H9 (cell line): ENCODE measurements at regions not wholly inside any gene's neighbourhood (a gene's known extent, or its start where the extent isn't known, plus 50 kb on each side); places are given as distances from the start of the nearest gene placed in this dataset.

Experiments
- DNase-seq: peaks from one replicate; pipeline ENCODE4 v3.0.0-alpha.2; 2017
- H2AFZ ChIP-seq: one replicate; pipeline ENCODE4 v1.6.1; 2013; ENCODE audit warnings: mild to moderate bottlenecking, low read length, control low read depth, moderate library complexity
- H2AK5ac ChIP-seq: 2 replicates; pipeline ENCODE4 v1.6.1; 2013; ENCODE audit warnings: low read length, control low read depth, mixed read lengths; ENCODE audit not compliant: insufficient read length
- H2BK120ac ChIP-seq: one replicate; pipeline ENCODE4 v1.6.1; 2013; ENCODE audit warnings: low read depth, mild to moderate bottlenecking, low read length, control low read depth, inconsistent platforms; ENCODE audit not compliant: poor library complexity, severe bottlenecking
- H2BK12ac ChIP-seq: 2 replicates; pipeline ENCODE4 v1.6.1; 2013; ENCODE audit warnings: low read length, control low read depth, mixed read lengths, low read depth; ENCODE audit not compliant: insufficient read length
- H2BK15ac ChIP-seq: 2 replicates; pipeline ENCODE4 v1.6.1; 2013; ENCODE audit warnings: low read depth, low read length, control low read depth
- H2BK20ac ChIP-seq: one replicate; pipeline ENCODE4 v1.6.1; 2013; ENCODE audit warnings: low read depth, mild to moderate bottlenecking, low read length, control low read depth, inconsistent platforms; ENCODE audit not compliant: poor library complexity, severe bottlenecking
- H2BK5ac ChIP-seq: 2 replicates; pipeline ENCODE4 v1.6.1; 2013; ENCODE audit warnings: low read length, control low read depth, mixed read lengths; ENCODE audit not compliant: insufficient read length
- H3K14ac ChIP-seq: 2 replicates; pipeline ENCODE4 v1.6.1; 2013; ENCODE audit warnings: low read length, control low read depth; ENCODE audit not compliant: insufficient read depth
- H3K18ac ChIP-seq: 2 replicates; pipeline ENCODE4 v1.6.1; 2013; ENCODE audit warnings: low read depth, mild to moderate bottlenecking, mixed read lengths, low read length, control low read depth; ENCODE audit not compliant: insufficient read length
- H3K23ac ChIP-seq: 2 replicates; pipeline ENCODE4 v1.6.1; 2013; ENCODE audit warnings: low read length, control low read depth, mixed read lengths, low read depth; ENCODE audit not compliant: insufficient read length
- H3K23me2 ChIP-seq: 2 replicates; pipeline ENCODE4 v1.6.1; 2013; ENCODE audit warnings: low read depth, mild to moderate bottlenecking, mixed read lengths, low read length, control low read depth; ENCODE audit not compliant: insufficient read length, poor library complexity, severe bottlenecking
- H3K27ac ChIP-seq: 2 replicates; pipeline ENCODE4 v1.5.1; 2013; ENCODE audit warnings: low read length, control low read depth, mixed read lengths, low read depth; ENCODE audit not compliant: insufficient read length
- H3K27me3 ChIP-seq: 2 replicates; pipeline ENCODE4 v1.6.1; 2013; ENCODE audit warnings: low read length, control low read depth, inconsistent platforms; ENCODE audit not compliant: insufficient read depth
- H3K4ac ChIP-seq: 2 replicates; pipeline ENCODE4 v1.6.1; 2013; ENCODE audit warnings: low read depth, mild to moderate bottlenecking, control low read depth, inconsistent platforms, low read length, moderate library complexity
- H3K4me1 ChIP-seq: 2 replicates; pipeline ENCODE4 v1.6.1; 2013; ENCODE audit warnings: low read length, control low read depth, inconsistent platforms; ENCODE audit not compliant: insufficient read depth
- H3K4me2 ChIP-seq: 2 replicates; pipeline ENCODE4 v1.6.1; 2013; ENCODE audit warnings: low read length, control low read depth, mixed read lengths; ENCODE audit not compliant: insufficient read length, insufficient read depth
- H3K56ac ChIP-seq: 2 replicates; pipeline ENCODE4 v1.6.1; 2013; ENCODE audit warnings: low read depth, mild to moderate bottlenecking, mixed read lengths, low read length, control low read depth; ENCODE audit not compliant: insufficient read length
- H3K79me1 ChIP-seq: 2 replicates; pipeline ENCODE4 v1.6.1; 2013; ENCODE audit warnings: low read depth, mild to moderate bottlenecking, moderate library complexity, low read length, control low read depth, inconsistent platforms; ENCODE audit not compliant: insufficient read depth, poor library complexity, severe bottlenecking
- H3K79me2 ChIP-seq: 2 replicates; pipeline ENCODE4 v1.6.1; 2013; ENCODE audit warnings: low read length, control low read depth, inconsistent platforms; ENCODE audit not compliant: insufficient read depth
- H3K9ac ChIP-seq: 2 replicates; pipeline ENCODE4 v1.6.1; 2013; ENCODE audit warnings: low read length, control low read depth, mixed read lengths; ENCODE audit not compliant: insufficient read length; ENCODE audit errors: extremely low read depth
- H3K9me3 ChIP-seq: one replicate; pipeline ENCODE4 v1.6.1; 2013; ENCODE audit warnings: low read depth, low read length, inconsistent platforms; ENCODE audit not compliant: control insufficient read depth
- H3T11ph ChIP-seq: one replicate; pipeline ENCODE4 v1.6.1; 2013; ENCODE audit warnings: mild to moderate bottlenecking, low read length, control low read depth, inconsistent platforms
- H4K20me1 ChIP-seq: one replicate; pipeline ENCODE4 v1.6.1; 2013; ENCODE audit not compliant: control insufficient read depth, insufficient read length, insufficient read depth
- H4K5ac ChIP-seq: 2 replicates; pipeline ENCODE4 v1.6.1; 2013; ENCODE audit warnings: low read depth, mild to moderate bottlenecking, mixed read lengths, low read length, control low read depth; ENCODE audit not compliant: insufficient read length
- H4K8ac ChIP-seq: replicated peaks from 2 replicates; pipeline ENCODE4 v1.6.1; 2013; ENCODE audit warnings: low read length, control low read depth, mixed read lengths, low read depth; ENCODE audit not compliant: insufficient read length
- H4K91ac ChIP-seq: 2 replicates; pipeline ENCODE4 v1.6.1; 2013; ENCODE audit warnings: low read depth, mild to moderate bottlenecking, moderate library complexity, mixed read lengths, low read length, control low read depth; ENCODE audit not compliant: insufficient read length
- H3K27ac Mint-ChIP-seq, 3 experiments: 2 replicates in 2 of 3; 3 replicates in 1 of 3; pipeline ENCODE4 v1.8.0; 2020 to 2021; ENCODE audit warnings: mixed read lengths in 3 of 3, mild to moderate bottlenecking in 1 of 3, moderate library complexity in 1 of 3
- H3K27me3 Mint-ChIP-seq: 2 replicates; pipeline ENCODE4 v1.8.0; 2021; ENCODE audit warnings: low read depth, mild to moderate bottlenecking, moderate library complexity, mixed read lengths
- H3K36me3 Mint-ChIP-seq, 3 experiments: 2 replicates in 2 of 3; 3 replicates in 1 of 3; pipeline ENCODE4 v1.8.0; 2020 to 2021; ENCODE audit warnings: low read depth in 3 of 3, mixed read lengths in 3 of 3; ENCODE audit not compliant: insufficient read depth in 1 of 3
- H3K4me1 Mint-ChIP-seq, 2 experiments: 2 replicates each; pipeline ENCODE4 v1.8.0; 2020; ENCODE audit warnings: mixed read lengths in 2 of 2
- H3K4me3 Mint-ChIP-seq, 2 experiments: 2 replicates in 1 of 2; 3 replicates in 1 of 2; pipeline ENCODE4 v1.8.0; 2020 to 2021; ENCODE audit warnings: mild to moderate bottlenecking in 2 of 2, mixed read lengths in 2 of 2, moderate library complexity in 1 of 2
- H3K9me3 Mint-ChIP-seq, 2 experiments: 2 replicates in 1 of 2; 3 replicates in 1 of 2; pipeline ENCODE4 v1.8.0; 2020; ENCODE audit warnings: mild to moderate bottlenecking in 2 of 2, mixed read lengths in 2 of 2, moderate library complexity in 1 of 2
- WGBS: extraction: QIAGEN DNeasy Blood & Tissue Kit; methylation state at CpG from one replicate; pipeline ENCODE4 v1.1.7; 2013; ENCODE audit warnings: missing lambda C conversion rate, low lambda C conversion rate, mixed read lengths; ENCODE audit not compliant: insufficient read length; ENCODE audit errors: extremely low coverage; 5-methylcytosine and 5-hydroxymethylcytosine counted together
- TF ChIP-seq, protein P1 (sequence below): fragments of 200-600 bp; sonication (generic); conservative IDR thresholded peaks from 3 replicates; pipeline ENCODE4 v1.8.0; 2021; ENCODE audit warnings: antibody characterized with exemption, mild to moderate bottlenecking

DNA sequence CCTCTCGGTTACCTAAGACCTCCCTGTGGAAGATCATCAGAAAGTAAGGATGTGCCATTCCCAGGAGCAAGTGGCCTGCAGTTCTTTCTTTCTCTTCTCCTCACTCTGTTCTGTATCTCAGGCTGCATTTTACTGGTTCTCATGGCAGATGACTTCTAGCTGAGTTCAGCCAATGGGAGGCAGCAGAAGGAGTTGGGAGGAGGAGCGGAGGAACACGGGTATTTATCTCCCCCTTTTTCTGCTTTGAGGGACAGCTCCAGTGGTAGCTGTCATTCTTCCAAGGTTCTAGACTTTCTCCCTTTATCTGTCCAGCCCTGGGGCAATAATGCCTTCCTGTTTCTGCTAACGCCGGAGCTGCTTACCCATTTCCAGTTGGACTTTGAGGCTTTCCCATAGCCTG is 339.9 kb downstream of the NR2F2 start:
- H2AK5ac ChIP-seq = no peak overlapping the region
- H3K36me3 Mint-ChIP-seq = no peaks in the 10 kb centered on the region
- H3K27ac ChIP-seq = no peak overlapping the region
- H3K18ac ChIP-seq = no peak overlapping the region
- no peak overlapping the region for H2BK12ac ChIP-seq
- H3K23ac ChIP-seq = no peak overlapping the region
- no peak overlapping the region for H3K9ac ChIP-seq
- H3K79me2 ChIP-seq = no peaks in the 10 kb centered on the region
- H3K4ac ChIP-seq = no peak overlapping the region
- H3K27me3 Mint-ChIP-seq = no peaks in the 10 kb centered on the region
- no peaks in the 10 kb centered on the region for H3K4me1 ChIP-seq
- no peaks in the 10 kb centered on the region; a peak in 1 of 4 replicates for H3K4me1 Mint-ChIP-seq
- H4K91ac ChIP-seq = no peak overlapping the region
- H3K79me1 ChIP-seq = no peaks in the 10 kb centered on the region
- no peaks in the 10 kb centered on the region for H3K23me2 ChIP-seq
- TF ChIP-seq, protein P1, sequence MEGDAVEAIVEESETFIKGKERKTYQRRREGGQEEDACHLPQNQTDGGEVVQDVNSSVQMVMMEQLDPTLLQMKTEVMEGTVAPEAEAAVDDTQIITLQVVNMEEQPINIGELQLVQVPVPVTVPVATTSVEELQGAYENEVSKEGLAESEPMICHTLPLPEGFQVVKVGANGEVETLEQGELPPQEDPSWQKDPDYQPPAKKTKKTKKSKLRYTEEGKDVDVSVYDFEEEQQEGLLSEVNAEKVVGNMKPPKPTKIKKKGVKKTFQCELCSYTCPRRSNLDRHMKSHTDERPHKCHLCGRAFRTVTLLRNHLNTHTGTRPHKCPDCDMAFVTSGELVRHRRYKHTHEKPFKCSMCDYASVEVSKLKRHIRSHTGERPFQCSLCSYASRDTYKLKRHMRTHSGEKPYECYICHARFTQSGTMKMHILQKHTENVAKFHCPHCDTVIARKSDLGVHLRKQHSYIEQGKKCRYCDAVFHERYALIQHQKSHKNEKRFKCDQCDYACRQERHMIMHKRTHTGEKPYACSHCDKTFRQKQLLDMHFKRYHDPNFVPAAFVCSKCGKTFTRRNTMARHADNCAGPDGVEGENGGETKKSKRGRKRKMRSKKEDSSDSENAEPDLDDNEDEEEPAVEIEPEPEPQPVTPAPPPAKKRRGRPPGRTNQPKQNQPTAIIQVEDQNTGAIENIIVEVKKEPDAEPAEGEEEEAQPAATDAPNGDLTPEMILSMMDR = no peak
- no peak overlapping the region for H3K56ac ChIP-seq
- WGBS = no CpG with 5 or more reads among the region's 5 CpGs
- no peak overlapping the region for H2AFZ ChIP-seq
- H3K4me3 Mint-ChIP-seq = no peak overlapping the region
- H3K9me3 ChIP-seq = no peaks in the 10 kb centered on the region
- no peak overlapping the region for H4K5ac ChIP-seq
- no peak overlapping the region for H2BK5ac ChIP-seq
- H3T11ph ChIP-seq = no peak overlapping the region
- H3K14ac ChIP-seq = no peak overlapping the region
- H3K27me3 ChIP-seq = no peaks in the 10 kb centered on the region
- H2BK15ac ChIP-seq = no peak overlapping the region
- H4K8ac ChIP-seq = no peak overlapping the region
- H3K9me3 Mint-ChIP-seq = peaks cover 2 to 4% of the 10 kb centered on the region in 2 experiments; a peak in 2 of 5 replicates
- no peaks in the 10 kb centered on the region for H4K20me1 ChIP-seq
- DNase-seq = no peak
- H2BK20ac ChIP-seq = no peak overlapping the region
- no peak overlapping the region for H2BK120ac ChIP-seq
- no peak overlapping the region for H3K4me2 ChIP-seq
- no peak overlapping the region for H3K27ac Mint-ChIP-seq
